Loucy (cell line): ENCODE measurements at regions not wholly inside any gene's neighbourhood (a gene's known extent, or its start where the extent isn't known, plus 50 kb on each side); places are given as distances from the start of the nearest gene placed in this dataset.

ENCODE experiments used
- H2AFZ ChIP-seq: fragments of 200-600 bp; sonication (generic); 2 replicates; pipeline ENCODE4 v1.6.0; 2016; ENCODE audit warnings: antibody characterized with exemption, mild to moderate bottlenecking, low read length, moderate library complexity
- H3F3A ChIP-seq: fragments of 200-600 bp; 2 replicates; pipeline ENCODE4 v1.6.0; 2016; ENCODE audit warnings: antibody characterized with exemption, low read depth, mild to moderate bottlenecking
- H3K27me3 ChIP-seq: fragments of 200-600 bp; sonication (generic); 2 replicates; pipeline ENCODE4 v1.6.1; 2014; ENCODE audit warnings: low read length, mild to moderate bottlenecking; ENCODE audit not compliant: insufficient read depth, poor library complexity, severe bottlenecking
- H3K36me3 ChIP-seq: fragments of 200-600 bp; sonication (generic); 2 replicates; pipeline ENCODE4 v1.6.1; 2016; ENCODE audit warnings: low read length; ENCODE audit not compliant: insufficient read depth
- H3K4me1 ChIP-seq: fragments of 200-600 bp; sonication (generic); 2 replicates; pipeline ENCODE4 v1.5.1; 2014; ENCODE audit warnings: low read length, mild to moderate bottlenecking; ENCODE audit not compliant: insufficient read depth, poor library complexity, severe bottlenecking
- H3K4me2 ChIP-seq: fragments of 200-600 bp; sonication (generic); 2 replicates; pipeline ENCODE4 v1.6.0; 2014; ENCODE audit warnings: antibody characterized with exemption, low read length, low read depth, mild to moderate bottlenecking; ENCODE audit not compliant: poor library complexity, severe bottlenecking
- H3K4me3 ChIP-seq: fragments of 200-600 bp; sonication (generic); 2 replicates; pipeline ENCODE4 v1.5.1; 2014; ENCODE audit warnings: low read length, mild to moderate bottlenecking, mixed read lengths; ENCODE audit not compliant: poor library complexity, severe bottlenecking
- H3K79me2 ChIP-seq: fragments of 200-600 bp; sonication (generic); 2 replicates; pipeline ENCODE4 v1.6.1; 2014; ENCODE audit warnings: low read length; ENCODE audit not compliant: insufficient read depth
- H3K9ac ChIP-seq: fragments of 200-600 bp; sonication (generic); 2 replicates; pipeline ENCODE4 v1.6.0; 2014; ENCODE audit warnings: mild to moderate bottlenecking, low read depth, low read length, moderate library complexity; ENCODE audit not compliant: poor library complexity, severe bottlenecking
- H3K9me2 ChIP-seq: fragments of 200-600 bp; sonication (generic); replicated peaks from 2 replicates; pipeline ENCODE4 v1.6.1; 2016; ENCODE audit warnings: low read depth, low read length, mixed read lengths
- H3K9me3 ChIP-seq: fragments of 200-600 bp; sonication (generic); 2 replicates; pipeline ENCODE4 v1.6.1; 2014; ENCODE audit warnings: mild to moderate bottlenecking, antibody characterized with exemption, low read length, low read depth; ENCODE audit not compliant: insufficient read depth
- H4K20me1 ChIP-seq: fragments of 200-600 bp; sonication (generic); 2 replicates; pipeline ENCODE4 v1.6.0; 2014; ENCODE audit warnings: antibody characterized with exemption, low read length, mild to moderate bottlenecking; ENCODE audit not compliant: insufficient read depth, poor library complexity, severe bottlenecking
- CTCF ChIP-seq: fragments of 200-600 bp; sonication (generic); conservative IDR thresholded peaks from 2 replicates; pipeline ENCODE4 v1.5.1; 2014; ENCODE audit warnings: mild to moderate bottlenecking, antibody characterized with exemption, low read length
- EZH2phosphoT487 ChIP-seq: fragments of 200-600 bp; IDR thresholded peaks from 2 replicates; pipeline ENCODE4 v1.6.1; 2018; ENCODE audit warnings: antibody characterized with exemption, mild to moderate bottlenecking, moderate library complexity, borderline replicate concordance

GRCh38 chrX:93420525-93421082 is 252.8 kb downstream of the NAP1L3 start:
- Histone ChIP-seq H3K9me2 (no peaks in the 10 kb centered on the region), H3F3A (no peaks in the 10 kb centered on the region), H4K20me1 (no peaks in the 10 kb centered on the region), H3K27me3 (no peaks in the 10 kb centered on the region), H2AFZ (no peak overlapping the region), H3K9me3 (no peaks in the 10 kb centered on the region), H3K79me2 (no peaks in the 10 kb centered on the region), H3K9ac (no peak overlapping the region), H3K4me2 (no peak overlapping the region), H3K4me3 (no peak overlapping the region), H3K4me1 (no peaks in the 10 kb centered on the region), H3K36me3 (no peaks in the 10 kb centered on the region)
- no peak for TF ChIP-seq CTCF
- no peak for TF ChIP-seq EZH2phosphoT487

GRCh38 chrX:93420090-93420489 is 253.3 kb downstream of the NAP1L3 start:
- Histone ChIP-seq H4K20me1 (no peaks in the 10 kb centered on the region), H3K27me3 (no peaks in the 10 kb centered on the region), H2AFZ (no peak overlapping the region), H3F3A (no peaks in the 10 kb centered on the region), H3K79me2 (no peaks in the 10 kb centered on the region), H3K9me2 (no peaks in the 10 kb centered on the region), H3K4me3 (no peak overlapping the region), H3K36me3 (no peaks in the 10 kb centered on the region), H3K9me3 (no peaks in the 10 kb centered on the region), H3K4me2 (no peak overlapping the region), H3K4me1 (no peaks in the 10 kb centered on the region), H3K9ac (no peak overlapping the region)
- TF ChIP-seq CTCF (no peak), EZH2phosphoT487 (no peak)

GRCh38 chrX:93419642-93420041 is 253.7 kb downstream of the NAP1L3 start:
- Histone ChIP-seq H3K9me2 (no peaks in the 10 kb centered on the region), H2AFZ (no peak overlapping the region), H3K9ac (no peak overlapping the region)

More at GRCh38 chrX:93419642-93420041, 253.7 kb downstream of the NAP1L3 start:
- Histone ChIP-seq H3K9me3 (no peaks in the 10 kb centered on the region), H3K36me3 (no peaks in the 10 kb centered on the region), H3K4me2 (no peak overlapping the region), H3K79me2 (no peaks in the 10 kb centered on the region), H3K4me3 (no peak overlapping the region), H3K27me3 (no peaks in the 10 kb centered on the region), H3K4me1 (no peaks in the 10 kb centered on the region), H3F3A (no peaks in the 10 kb centered on the region), H4K20me1 (no peaks in the 10 kb centered on the region)
- TF ChIP-seq CTCF: no peak
